Activated T-cell treated with anti-CD3 and anti-CD28 coated beads for 24 hours (primary cell): ENCODE measurements at regions not wholly inside any gene's neighbourhood (a gene's known extent, or its start where the extent isn't known, plus 50 kb on each side); places are given as distances from the start of the nearest gene placed in this dataset.
"Not testable (repeated sequence)": the region's sequence is repeated elsewhere in the genome, so short reads cannot be mapped to it uniquely, and the experiment has no call there.

ENCODE experiments used
- DNase-seq: peaks from one replicate; pipeline ENCODE4 v3.0.0-alpha.2; 2020; ENCODE audit warnings: low read depth

DNA sequence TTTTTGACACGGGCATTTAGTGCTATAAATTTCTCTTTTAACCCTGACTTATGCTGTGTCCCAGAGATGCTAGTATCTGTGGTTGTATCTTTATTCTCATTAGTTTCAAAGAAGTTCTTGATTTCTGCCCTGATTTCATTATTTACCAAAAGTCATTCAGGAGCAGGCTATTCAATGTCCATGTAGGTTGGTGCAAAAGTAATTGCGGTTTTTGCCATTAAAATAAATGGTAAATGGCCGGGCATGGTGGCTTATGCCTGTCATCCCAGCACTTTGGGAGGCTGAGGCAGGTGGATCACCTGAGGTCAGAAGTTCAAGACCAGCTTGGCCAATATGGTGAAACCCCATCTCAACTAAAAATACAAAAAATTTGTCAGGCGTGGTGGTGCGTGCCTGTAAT, 1097.4 kb upstream of the SLIT2 start:
- not testable (repeated sequence) for DNase-seq

DNA sequence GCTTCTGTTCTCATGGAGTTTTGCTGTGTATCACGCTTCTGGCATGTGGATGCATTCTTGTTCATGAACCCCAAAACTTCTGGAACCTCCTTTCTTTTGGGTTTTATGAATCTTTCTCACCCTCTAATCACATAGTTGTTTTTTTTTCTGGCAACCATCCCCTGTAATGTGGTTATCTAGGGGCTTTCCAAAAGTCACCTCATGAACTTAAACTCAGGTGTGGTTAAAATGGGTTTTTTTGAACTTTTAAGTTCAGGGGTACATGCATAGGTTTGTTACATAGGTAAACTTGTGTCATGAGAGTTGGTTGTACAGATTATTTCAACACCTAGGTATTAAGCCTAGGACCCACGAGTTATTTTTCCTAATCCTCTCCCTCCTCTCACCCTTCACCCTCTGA, 1099.4 kb upstream of the SLIT2 start:
- no peak for DNase-seq

DNA sequence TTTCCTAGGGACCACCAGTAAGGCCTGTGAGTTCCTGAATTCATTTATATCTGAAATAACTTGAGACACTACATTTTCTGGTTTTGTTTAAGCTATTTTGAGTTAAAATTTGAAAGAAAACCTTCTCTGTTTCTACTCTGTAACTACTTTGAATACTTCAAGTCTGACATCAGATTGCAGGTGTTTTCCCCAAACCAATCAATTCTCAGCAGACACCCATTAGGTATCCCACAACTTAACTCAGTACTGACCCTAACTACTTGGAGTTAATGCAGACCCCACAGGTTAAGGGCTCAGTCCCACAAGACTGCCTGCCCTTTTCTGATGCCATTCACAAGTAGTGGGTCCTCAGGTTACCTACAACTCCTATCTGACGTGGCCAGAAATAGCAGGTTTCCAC, 1100.0 kb upstream of the SLIT2 start:
- no peak for DNase-seq

DNA sequence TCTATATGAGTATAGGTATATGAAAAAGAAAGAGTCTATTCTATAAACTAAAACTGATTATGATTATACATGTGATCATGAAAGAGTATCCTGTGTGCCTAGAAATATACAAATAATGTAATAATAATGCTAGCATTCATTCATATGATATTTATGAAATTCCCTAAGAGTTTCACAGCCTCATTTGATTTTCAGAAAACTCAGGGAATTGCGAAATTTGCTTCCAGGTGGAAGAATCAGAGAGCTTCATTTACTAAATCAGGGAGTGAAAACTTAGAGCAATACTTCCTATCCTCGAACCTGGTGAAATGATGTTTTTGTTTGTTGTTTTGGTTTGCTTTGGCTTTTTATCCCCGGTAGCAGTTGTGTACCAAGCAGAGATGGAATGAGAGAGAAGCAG, 1105.7 kb upstream of the SLIT2 start:
- DNase-seq: no peak

DNA sequence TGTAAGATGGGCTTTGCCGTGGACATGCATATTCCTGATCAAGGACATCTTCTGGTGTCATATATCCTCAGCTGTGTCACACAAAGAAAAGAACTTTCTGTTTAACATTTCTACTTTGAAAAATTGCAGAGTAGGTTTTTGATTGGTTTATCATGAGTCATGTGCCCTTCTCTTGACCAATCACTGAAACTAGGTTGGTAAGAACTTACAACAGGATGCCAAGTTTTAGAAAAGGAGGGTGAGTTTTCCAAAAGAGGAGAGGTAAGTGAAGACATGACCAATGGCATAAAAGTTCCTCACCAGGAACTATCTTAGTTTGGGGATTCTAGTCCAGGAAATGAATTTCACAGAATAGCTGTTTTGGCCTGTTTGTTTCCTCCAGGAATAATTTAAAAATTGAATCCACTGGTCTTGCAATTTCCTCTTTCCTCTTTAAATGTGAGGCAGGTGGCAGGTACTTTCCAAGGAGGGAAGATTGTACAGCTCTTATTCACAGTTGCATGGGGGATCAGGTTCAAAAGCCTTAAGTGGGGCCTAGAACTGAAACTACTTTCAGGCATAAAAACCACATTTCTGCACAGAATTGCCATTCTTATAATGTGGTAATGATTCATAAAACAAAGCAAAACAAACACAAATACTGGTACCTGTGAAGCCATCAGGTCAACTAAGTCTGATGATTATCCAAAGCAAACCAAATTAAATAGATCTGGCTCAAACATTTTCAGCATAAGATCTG, 1114.5 kb upstream of the LCORL start:
- DNase-seq: no peak

DNA sequence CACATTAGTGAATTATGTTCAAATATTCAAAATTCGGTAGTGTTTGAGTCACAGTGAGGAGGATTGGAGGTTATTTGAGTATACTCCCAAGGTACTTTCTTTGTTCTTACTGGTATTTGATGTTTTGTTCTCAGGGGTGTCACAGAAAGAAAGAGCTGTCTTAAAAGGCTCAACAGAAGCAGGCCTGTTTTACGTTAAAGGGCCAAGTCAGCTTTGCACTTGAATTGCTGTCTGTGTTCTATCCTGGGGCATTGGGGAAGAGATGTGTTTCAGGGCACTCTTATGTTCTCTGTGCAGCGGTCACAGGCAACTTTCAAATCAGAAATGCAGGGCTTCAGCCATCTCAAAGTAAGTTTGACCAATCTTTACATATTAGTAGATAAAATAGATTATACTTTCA, 1113.1 kb upstream of the LCORL start:
- DNase-seq: no peak

DNA sequence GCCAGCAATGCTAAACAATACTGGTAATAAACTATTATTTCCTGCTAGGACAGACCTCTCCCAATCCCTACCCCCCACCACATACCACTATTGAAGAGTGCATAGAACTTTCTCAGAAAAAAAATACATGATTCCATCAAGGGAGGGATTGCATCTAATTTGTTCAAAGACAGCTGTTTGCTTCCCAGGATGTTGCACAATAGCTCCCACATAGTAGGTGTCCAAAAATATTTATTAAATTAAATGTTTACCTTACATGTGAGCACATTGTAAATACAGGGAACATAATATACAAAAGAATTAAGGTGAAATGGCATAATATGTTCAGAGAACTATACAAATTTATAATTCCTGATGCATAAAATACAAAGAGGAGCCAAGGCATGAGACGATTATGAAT, 1111.8 kb upstream of the LCORL start:
- DNase-seq: no peak

DNA sequence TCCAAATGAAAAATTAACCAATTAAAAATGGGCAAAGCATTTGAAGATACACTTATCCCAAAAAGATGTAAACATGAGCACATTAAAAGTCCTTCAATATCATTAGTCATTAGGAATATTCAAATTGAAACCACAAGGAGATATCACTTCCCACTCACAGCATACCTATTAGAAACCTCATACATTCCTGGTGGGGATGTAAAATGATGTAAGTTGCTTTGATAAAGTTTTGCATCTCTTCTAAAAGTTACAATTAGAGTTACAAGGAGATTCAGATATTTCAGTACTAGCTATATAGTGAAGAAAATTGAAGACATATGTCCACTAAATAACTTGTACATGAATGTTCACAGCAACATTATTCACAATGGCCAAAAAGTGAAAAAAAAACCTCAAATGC, 1109.3 kb upstream of the LCORL start:
- no peak for DNase-seq

DNA sequence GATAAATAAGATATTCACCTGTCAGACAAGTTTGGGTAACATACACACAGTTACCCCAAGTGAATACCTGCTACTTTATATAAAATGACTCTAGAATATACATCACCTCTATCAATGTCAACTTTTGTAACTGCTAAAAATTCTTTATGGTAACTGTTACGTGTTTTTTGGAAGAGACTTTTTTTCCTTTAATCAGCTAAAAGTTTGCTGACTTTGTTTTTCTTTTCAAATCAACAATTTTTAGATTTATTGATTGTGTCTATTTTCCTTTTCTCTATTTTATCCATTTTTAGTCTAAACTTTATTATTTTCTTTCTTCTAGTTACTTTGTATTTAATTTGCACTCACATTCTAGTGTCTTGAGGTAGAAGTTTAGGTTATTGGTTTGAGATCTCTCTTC, 1106.6 kb upstream of the LCORL start:
- no peak for DNase-seq

DNA sequence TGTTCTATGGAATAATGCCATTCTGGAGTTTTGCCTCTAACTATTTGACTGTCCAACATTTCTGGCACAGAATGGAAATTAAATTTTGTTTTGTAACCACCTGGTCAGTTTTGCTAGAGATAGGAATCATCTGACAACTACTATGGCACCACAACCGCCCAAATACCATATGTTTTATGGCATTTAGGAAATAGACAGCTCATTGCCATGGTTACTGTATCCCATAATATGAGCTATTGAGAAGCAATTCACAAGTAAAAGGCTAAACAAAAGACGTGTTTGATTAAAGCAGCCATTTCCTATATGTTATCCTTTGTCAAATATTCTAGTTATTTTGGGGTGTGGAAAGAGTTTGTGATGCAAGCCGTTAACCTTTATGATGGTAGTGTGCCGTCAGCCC, 1105.3 kb upstream of the LCORL start:
- DNase-seq: no peak

DNA sequence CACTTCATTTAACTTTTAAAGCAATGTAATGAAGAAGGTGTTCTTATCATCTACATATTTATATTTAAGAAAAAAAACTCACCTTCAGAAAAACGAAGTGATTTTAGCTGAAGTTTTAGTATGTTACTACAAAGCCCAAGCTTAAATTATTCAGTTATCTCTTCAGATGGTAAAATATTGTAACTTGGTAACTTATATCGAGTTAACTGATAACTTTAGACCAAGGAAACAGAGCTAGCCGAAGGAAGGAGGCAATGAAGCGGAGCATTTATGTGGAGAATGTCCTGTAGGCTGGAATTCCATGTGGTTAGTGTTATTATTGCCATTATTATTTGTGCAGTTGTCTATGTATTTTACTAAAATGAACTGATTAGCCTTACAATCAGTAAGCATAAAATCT, 1102.1 kb upstream of the LCORL start:
- DNase-seq: no peak

DNA sequence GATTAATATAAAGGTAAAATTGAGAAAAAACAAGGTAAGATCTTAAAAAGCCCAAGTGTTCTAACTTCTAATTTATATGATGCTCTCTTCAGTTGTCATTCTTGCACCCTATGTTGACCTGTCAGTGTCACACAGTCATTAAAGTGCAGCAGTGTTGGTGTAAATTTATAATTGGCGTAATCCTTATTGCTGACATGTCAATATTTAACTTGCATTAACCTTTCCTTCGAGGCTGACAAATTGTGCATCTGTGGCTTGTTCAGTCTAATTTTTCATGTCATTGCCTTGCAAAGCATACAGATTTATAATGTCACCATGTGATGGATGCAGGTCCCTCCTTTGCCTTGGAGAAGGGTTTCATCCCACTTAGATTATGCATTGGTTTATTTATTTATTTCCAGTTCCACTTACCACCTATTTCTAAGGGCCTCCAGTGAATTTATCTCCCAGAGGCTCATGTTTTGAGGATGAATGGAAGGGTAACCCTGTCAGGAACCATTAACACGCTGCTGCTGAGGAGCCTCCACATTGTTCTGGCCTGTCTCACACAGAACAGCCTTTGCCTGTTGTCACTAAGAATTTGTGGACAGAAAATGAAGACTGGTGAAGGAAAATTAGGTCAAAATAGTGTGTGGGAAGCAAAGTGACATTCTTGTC, 1098.5 kb upstream of the LCORL start:
- DNase-seq: no peak

DNA sequence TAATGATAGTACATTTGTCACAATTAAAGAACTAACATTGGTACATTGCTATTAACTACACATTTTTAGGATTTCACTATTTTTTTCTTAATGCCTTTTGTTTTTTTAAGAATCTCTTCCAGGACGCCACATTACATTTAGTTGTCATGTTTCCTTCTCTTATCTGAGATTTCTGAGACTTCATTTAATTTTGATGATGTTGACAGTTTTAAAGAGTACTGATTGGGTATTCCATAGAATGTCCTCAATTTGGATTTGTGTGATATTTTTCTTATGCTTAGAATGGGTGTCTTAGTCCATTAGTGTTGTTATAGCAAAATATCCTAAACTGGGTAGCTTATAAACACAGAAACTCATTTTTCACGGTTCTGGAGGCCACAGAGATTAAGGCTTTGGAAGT, 1095.5 kb upstream of the LCORL start:
- DNase-seq: no peak

DNA sequence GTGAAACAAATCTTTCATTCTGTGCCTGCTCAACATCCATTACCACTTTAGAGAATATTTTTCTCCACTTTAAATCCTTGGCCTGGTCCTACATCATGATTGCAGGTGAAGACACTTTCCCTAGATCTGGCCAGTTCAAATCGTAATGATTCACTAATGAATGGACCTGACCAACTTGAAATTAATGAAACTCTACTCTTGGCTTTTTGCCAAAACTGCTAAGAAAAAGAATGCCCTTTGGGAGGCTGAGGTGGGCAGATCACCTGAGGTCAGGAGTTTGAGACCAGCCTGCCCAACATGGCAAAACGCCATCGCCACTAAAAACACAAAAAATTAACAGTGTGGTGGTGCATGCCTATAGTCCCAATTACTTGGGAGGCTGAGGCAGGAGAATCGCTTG, 1082.6 kb upstream of the LCORL start:
- DNase-seq: no peak

DNA sequence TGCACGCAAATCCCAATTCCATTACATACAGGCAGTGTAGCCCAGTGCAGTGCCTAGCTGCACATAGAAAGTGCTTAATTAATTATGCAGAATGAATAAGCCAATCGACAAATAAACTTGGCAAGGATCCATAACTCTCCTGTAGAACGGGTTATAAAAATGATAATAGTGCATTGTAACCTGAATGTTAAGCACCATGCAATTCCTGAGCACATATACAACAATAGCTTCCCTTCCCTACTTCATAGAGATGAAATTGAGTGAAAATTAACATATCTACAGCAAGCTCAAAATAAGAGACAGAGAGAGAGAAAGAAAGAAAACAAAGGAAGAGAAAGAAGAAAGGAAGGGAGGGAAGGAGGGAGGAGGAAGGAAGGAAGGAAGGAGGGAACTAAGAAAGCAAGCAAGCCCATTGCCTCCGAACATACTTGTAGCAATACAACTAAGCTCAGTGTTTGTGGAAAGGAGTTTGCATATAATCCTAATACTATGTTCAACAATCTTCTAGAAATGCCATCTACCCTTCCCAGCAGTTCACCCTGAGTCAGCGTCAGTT, 1074.0 kb upstream of the LCORL start:
- no peak for DNase-seq

DNA sequence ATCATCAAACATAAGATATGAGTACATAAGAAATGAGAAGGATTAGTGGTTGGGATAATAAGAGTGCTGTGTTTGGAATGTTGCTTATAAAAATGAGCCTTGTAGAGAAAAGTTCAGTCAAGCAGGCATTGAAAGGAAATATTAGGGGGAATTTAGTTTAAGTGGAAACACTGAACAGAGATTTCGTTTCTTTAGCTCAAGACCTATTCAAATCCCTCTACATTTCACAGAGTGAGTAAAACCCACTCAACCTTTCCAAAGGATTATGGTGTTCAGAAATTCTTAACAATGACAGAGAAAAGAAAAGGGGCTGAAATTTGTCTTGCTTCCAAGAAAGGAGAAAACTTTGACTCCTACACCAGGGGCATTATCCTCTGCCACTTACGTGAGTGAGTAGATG, 1072.4 kb upstream of the LCORL start:
- DNase-seq: no peak

DNA sequence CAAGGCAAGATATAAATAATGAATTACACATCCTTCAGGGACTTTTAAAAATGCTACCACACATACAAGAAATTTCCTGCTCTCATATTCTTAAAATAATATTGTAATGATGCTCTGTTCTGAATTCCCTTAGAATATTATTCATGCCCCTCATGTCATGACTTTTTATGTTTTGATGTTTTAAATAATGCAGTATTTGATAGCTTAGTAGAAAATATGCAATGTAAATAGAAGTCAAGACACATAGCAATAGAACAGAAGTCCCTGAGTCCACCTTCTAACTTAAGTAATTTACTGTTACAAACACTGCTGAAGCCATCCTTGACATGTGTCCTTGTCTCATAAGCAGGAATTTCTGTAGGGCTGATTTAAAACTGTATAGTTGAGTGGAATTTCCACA, 1071.2 kb upstream of the LCORL start:
- no peak for DNase-seq

DNA sequence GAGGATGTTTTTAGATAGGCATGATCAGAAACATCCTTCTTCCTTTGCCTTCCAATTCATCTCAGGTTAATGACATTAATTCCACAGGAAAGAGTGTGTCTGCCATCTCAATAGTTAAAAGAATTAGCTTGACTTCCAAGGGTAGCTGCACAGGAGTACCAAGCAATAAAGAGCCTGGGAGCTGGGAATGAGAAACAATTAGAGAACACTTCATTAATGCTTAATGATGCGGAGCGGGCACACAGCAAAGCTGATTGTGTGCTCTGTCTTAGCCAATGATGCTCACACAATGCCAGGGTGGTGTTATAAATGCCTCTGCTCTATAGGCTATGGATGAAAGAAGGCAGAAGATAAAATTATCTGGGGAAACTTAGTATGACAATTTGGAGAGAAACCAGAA, 1052.5 kb upstream of the LCORL start:
- DNase-seq: no peak

DNA sequence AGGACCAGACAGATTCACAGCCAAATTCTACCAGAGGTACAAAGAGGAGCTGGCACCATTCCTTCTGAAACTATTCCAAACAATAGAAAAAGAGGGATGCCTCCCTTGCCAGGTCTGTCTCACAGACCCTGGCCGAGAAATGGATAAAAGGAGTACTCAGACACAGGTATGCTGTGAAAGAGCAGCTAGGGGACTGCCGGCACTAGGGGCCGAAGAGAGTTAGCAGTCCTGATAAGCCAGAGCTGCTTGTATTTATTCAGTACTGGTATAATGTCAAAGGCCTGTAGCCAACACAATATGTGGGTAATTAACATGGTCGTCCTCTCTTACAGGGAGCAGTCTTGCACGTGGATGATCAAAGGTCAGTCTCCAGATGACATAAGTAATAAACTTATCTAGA, 1042.1 kb upstream of the LCORL start:
- DNase-seq: no peak

DNA sequence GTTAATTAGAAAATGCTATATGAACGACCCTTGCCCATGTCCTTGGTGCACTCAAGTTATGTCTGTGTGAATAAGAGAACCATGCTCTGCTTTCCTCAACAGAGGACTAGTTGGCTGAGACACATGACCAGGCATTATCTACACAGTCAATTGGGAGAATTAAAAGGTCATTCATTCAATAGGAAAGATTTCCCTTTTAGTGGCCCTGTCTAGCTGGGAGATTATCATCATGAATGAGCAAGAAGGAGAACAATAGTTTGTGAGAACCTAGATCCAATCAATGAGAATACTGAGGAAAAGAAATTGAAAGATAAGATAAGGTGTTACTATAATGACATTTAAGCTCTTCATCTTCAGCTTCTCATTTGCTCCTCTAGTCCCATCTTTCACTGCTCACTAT, 1033.4 kb upstream of the LCORL start:
- no peak for DNase-seq

DNA sequence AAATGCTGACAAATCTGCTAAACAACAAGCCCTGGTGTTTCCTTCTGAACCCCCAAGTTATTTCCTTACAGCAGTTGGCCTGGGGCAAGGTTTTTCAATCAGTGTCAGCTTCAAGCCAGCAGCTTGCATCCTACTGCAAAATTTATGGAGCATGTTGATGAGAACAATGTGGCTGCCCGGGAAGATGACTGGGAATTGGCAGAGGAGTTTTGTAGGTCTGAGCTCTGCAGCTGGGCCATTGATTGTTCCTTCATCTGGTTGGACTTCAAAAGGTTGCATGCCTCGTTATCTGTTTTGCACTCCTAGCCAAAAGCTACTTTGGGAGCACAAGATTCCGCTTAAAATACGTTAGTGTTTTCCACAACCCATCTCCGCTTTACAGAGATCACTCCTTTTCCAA, 1030.3 kb upstream of the LCORL start:
- no peak for DNase-seq

DNA sequence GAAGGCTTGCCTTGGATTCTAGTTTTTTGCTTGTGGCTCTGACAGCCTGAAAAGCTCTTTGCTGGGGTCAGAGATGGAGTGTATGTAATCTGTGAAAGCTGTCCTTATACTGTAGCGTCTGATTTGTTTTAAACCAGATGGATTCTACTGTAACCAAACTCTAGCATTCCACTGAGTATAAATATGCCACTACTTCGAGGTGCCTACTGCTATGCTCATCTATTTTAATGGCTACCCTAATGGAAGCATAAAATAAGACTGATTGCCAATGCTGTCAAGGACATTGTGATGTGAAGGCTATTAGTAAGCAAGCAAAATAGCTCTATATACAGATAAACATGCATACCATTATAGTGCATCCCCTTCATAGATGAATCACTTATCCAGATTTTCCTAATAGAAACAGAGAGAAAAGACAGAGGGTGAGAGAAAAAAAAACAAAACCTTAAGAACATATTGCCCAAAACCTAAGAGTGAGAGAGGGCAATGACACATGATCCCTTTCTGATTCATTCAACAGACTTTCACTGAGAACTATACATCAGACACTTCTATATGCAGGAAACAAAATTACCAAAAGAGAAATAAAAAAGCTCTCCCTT, 1025.8 kb upstream of the LCORL start:
- no peak for DNase-seq

DNA sequence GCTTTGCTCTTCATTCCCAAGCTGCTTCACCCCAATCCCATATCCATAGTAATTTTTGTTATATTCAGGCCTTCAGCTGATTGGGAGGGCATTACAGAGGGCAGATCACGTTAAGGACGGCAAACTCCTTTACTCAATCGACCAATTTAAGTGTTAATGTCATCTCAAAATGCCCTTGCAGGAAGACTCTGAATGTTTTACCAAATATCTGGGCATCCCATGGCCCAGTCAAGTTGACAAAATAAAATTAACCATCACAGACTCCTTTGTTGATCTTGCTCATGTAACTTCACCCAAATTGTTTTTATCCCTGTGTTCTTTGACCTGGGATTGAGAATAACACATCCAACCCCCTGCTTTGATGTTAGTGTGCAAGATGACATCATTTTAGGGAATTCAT, 1018.3 kb upstream of the LCORL start:
- DNase-seq: no peak

DNA sequence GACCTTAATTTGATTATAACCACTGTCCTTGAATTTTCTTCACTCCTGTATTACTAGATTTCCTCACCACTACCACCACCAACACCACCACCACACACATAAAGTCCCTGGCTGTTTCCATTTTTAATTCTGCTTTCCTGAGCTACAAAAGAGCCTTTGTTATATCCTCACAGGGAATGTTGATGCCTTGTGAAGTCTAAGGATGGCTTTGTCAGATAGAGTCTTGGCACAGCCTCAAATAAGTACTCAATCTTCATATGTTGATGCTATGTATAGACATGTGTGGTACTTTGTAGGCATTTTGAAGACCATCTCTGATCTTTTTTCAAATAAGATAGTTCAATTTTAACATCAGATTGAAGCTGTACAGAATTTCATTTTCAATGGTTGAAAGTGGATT, 1016.7 kb upstream of the LCORL start:
- DNase-seq: no peak
